ENCODE measurements at regions not wholly inside any gene's neighbourhood (a gene's known extent, or its start where the extent isn't known, plus 50 kb on each side); places are given as distances from the start of the nearest gene placed in this dataset.

DNA sequence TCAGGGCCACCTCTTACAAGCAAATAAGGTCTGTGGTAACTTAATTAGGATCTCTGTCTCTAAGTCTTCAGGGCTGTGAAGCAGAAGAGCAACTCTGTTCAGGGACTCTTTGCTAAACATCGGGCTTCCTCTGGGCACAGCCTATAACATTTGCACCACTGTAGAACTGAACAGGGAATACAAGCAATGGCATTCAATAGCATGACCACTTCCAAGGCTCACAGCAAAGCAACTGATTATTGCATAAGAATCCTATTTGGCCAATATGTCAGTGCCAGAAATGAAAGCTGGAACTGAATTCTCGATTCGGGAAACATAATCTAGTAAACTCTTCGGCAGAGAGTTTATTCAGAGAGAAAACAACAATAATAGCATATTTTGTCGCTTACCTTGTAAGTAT, 92.2 kb upstream of the AMZ2 start:
- Histone ChIP-seq H3K4me3 (ENCODE audit: extremely low read depth in 1 of 4, insufficient read depth in 2 of 4, low read depth in 3 of 4, low read length in 4 of 4) (no peak overlapping the region), H3K4ac (replicated peaks; ENCODE audit: insufficient read length, low read depth, low read length) (no peak overlapping the region), H3K14ac (ENCODE audit: insufficient read length) (no peak overlapping the region), H4K91ac (replicated peaks; ENCODE audit: insufficient read length, low read length) (no peak overlapping the region), H2BK15ac (ENCODE audit: low read length) (no peak overlapping the region), H3K23me2 (ENCODE audit: low read depth, low read length) (no peaks in the 10 kb centered on the region), H3K79me2 (ENCODE audit: control insufficient read depth in 1 of 2, insufficient read depth in 2 of 2, low read length in 2 of 2) (no peaks in the 10 kb centered on the region), H3K27ac (ENCODE audit: low read depth, low read length) (no peak overlapping the region), H3K9ac (replicated peaks in 1 of 4; ENCODE audit: extremely low read depth in 1 of 4, low read depth in 3 of 4, low read length in 3 of 4) (no peak overlapping the region), H4K8ac (ENCODE audit: extremely low read depth, insufficient read depth, low read length) (no peak overlapping the region), H2AFZ (ENCODE audit: low read length) (no peak overlapping the region), H3K23ac (ENCODE audit: insufficient read length) (no peak overlapping the region), H3K36me3 (ENCODE audit: control insufficient read depth in 2 of 4, insufficient read depth in 4 of 4, low read length in 3 of 4) (no peaks in the 10 kb centered on the region), H4K5ac (ENCODE audit: insufficient read length, low read depth, low read length) (no peak overlapping the region), H3K18ac (ENCODE audit: extremely low read depth, low read length) (no peak overlapping the region), H3K27me3 (replicated peaks in 1 of 4; ENCODE audit: control insufficient read depth in 3 of 4, extremely low read depth in 1 of 4, insufficient read depth in 3 of 4, low read length in 3 of 4) (no peaks in the 10 kb centered on the region), H3K56ac (replicated peaks; ENCODE audit: insufficient read length, low read depth, low read length) (no peak overlapping the region), H3K4me1 (replicated peaks in 1 of 4; ENCODE audit: control insufficient read depth in 3 of 4, insufficient read depth in 4 of 4, low read length in 3 of 4) (no peaks in the 10 kb centered on the region), H2BK20ac (ENCODE audit: low read length) (no peak overlapping the region), H2BK5ac (ENCODE audit: low read depth, low read length) (no peak overlapping the region), H2BK12ac (ENCODE audit: low read depth, low read length) (no peak overlapping the region), H3K9me3 (ENCODE audit: insufficient read depth in 2 of 2, low read depth in 1 of 2, low read length in 1 of 2) (no peaks in the 10 kb centered on the region), H2BK120ac (replicated peaks; ENCODE audit: low read depth, low read length) (no peak overlapping the region), H4K20me1 (replicated peaks in 1 of 2; ENCODE audit: control insufficient read depth in 1 of 2, insufficient read depth in 2 of 2, low read length in 2 of 2) (no peaks in the 10 kb centered on the region), H2AK5ac (ENCODE audit: low read depth, low read length) (no peak overlapping the region), H3K4me2 (ENCODE audit: insufficient read depth in 1 of 2, low read depth in 2 of 2, low read length in 2 of 2) (no peak overlapping the region), H3K79me1 (ENCODE audit: low read depth, low read length) (no peaks in the 10 kb centered on the region)
- DNase-seq (ENCODE audit: low read depth in 1 of 2, low spot score in 2 of 2) (no peak), FAIRE-seq (no peak)
- CTCF ChIA-PET (ENCODE audit: partially characterized antibody) = no interaction called here
- WGBS, 2 experiments (ENCODE audit: extremely low coverage in 1 of 2, insufficient coverage in 1 of 2, insufficient read length in 1 of 2, insufficient replicate concordance in 2 of 2, low coverage in 1 of 2, low lambda C conversion rate in 2 of 2, missing lambda C conversion rate in 1 of 2) = 94% methylated on average over 5 of the region's 5 CpGs; no CpG with 5 or more reads in 1 of the 2 experiments
- POLR2A ChIA-PET (ENCODE audit: partially characterized antibody) = no interaction called here
- TF ChIP-seq, protein P1, sequence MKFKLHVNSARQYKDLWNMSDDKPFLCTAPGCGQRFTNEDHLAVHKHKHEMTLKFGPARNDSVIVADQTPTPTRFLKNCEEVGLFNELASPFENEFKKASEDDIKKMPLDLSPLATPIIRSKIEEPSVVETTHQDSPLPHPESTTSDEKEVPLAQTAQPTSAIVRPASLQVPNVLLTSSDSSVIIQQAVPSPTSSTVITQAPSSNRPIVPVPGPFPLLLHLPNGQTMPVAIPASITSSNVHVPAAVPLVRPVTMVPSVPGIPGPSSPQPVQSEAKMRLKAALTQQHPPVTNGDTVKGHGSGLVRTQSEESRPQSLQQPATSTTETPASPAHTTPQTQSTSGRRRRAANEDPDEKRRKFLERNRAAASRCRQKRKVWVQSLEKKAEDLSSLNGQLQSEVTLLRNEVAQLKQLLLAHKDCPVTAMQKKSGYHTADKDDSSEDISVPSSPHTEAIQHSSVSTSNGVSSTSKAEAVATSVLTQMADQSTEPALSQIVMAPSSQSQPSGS (IDR thresholded peaks at IDR 0.05; ENCODE audit: low read length) = no peak
- no peak for TF ChIP-seq EZH2 (IDR thresholded peaks at IDR 0.05; ENCODE audit: low read depth, low read length, severe bottlenecking)
- TF ChIP-seq CHD2 (IDR thresholded peaks at IDR 0.05; ENCODE audit: low read length) = no peak
- no peak for TF ChIP-seq POLR2AphosphoS5 (IDR thresholded peaks at IDR 0.05; ENCODE audit: low read depth, low read length)
- no peak for TF ChIP-seq TCF12 (IDR thresholded peaks at IDR 0.05; ENCODE audit: low read depth, low read length)
- no peak for TF ChIP-seq SAP30 (IDR thresholded peaks at IDR 0.05; ENCODE audit: insufficient read depth, insufficient replicate concordance, low read length)
- TF ChIP-seq NANOG (IDR thresholded peaks at IDR 0.05; ENCODE audit: insufficient read depth, low read depth, low read length, poor library complexity, severe bottlenecking) = no peak

All from H1 (cell line).